OCI-LY3 (cell line): ENCODE measurements at regions not wholly inside any gene's neighbourhood (a gene's known extent, or its start where the extent isn't known, plus 50 kb on each side); places are given as distances from the start of the nearest gene placed in this dataset.
"Not testable (repeated sequence)": the region's sequence is repeated elsewhere in the genome, so short reads cannot be mapped to it uniquely, and the experiment has no call there.

Experiments
- H2AFZ ChIP-seq: fragments of 200-600, 300-600 bp; shearing (Covaris generic); 2 replicates; pipeline ENCODE4 v1.6.0; 2014; ENCODE audit warnings: antibody characterized with exemption, low read depth, low read length
- H3K27ac ChIP-seq: fragments of 200-600, 300-600 bp; sonication (generic); 2 replicates; pipeline ENCODE4 v1.5.1; 2014; ENCODE audit warnings: mild to moderate bottlenecking, low read length, moderate library complexity, mixed read lengths
- H3K27me3 ChIP-seq: fragments of 200-600, 300-600 bp; sonication (generic); 2 replicates; pipeline ENCODE4 v1.6.1; 2014; ENCODE audit warnings: low read depth, low read length, mixed read lengths
- H3K36me3 ChIP-seq: fragments of 200-600, 300-600 bp; sonication (generic); replicated peaks from 2 replicates; pipeline ENCODE3; 2014; ENCODE audit warnings: low read depth, low read length, mixed read lengths
- H3K4me1 ChIP-seq: fragments of 300-600, 200-600 bp; sonication (generic); 2 replicates; pipeline ENCODE4 v1.6.1; 2014; ENCODE audit warnings: low read length, mixed read lengths
- H3K4me2 ChIP-seq: fragments of 200-600, 300-600 bp; sonication (generic); 2 replicates; pipeline ENCODE4 v1.6.1; 2014; ENCODE audit warnings: low read length, mixed read lengths
- H3K4me3 ChIP-seq: fragments of 300-600, 200-600 bp; sonication (generic); 2 replicates; pipeline ENCODE4 v1.5.1; 2014; ENCODE audit warnings: antibody characterized with exemption, mild to moderate bottlenecking, low read length, moderate library complexity
- H3K79me2 ChIP-seq: fragments of 300-600, 200-600 bp; shearing (Covaris generic); 2 replicates; pipeline ENCODE4 v1.6.1; 2014; ENCODE audit warnings: mild to moderate bottlenecking, low read length, mixed read lengths
- H3K9ac ChIP-seq: fragments of 300-600, 200-600 bp; shearing (Covaris generic); 2 replicates; pipeline ENCODE4 v1.6.0; 2014; ENCODE audit warnings: mild to moderate bottlenecking, low read length, moderate library complexity
- H3K9me3 ChIP-seq: fragments of 200-600, 300-600 bp; shearing (Covaris generic); 2 replicates; pipeline ENCODE4 v1.6.1; 2014; ENCODE audit warnings: low read length, mixed read lengths; ENCODE audit not compliant: insufficient read depth
- H4K20me1 ChIP-seq: fragments of 200-600, 300-600 bp; sonication (generic); 2 replicates; pipeline ENCODE4 v1.6.1; 2016; ENCODE audit warnings: low read length, mixed read lengths; ENCODE audit not compliant: insufficient read depth
- EZH2phosphoT487 ChIP-seq: fragments of 200-600 bp; shearing (Covaris generic); IDR thresholded peaks from 2 replicates; pipeline ENCODE4 v1.6.1; 2018; ENCODE audit warnings: antibody characterized with exemption, mixed run types, low read depth
- TF ChIP-seq, protein P1 (sequence below): fragments of 200-600, 300-600 bp; sonication (generic); IDR thresholded peaks from 2 replicates; pipeline ENCODE4 v1.5.1; 2014; ENCODE audit warnings: antibody characterized with exemption, low read length, low read depth

DNA sequence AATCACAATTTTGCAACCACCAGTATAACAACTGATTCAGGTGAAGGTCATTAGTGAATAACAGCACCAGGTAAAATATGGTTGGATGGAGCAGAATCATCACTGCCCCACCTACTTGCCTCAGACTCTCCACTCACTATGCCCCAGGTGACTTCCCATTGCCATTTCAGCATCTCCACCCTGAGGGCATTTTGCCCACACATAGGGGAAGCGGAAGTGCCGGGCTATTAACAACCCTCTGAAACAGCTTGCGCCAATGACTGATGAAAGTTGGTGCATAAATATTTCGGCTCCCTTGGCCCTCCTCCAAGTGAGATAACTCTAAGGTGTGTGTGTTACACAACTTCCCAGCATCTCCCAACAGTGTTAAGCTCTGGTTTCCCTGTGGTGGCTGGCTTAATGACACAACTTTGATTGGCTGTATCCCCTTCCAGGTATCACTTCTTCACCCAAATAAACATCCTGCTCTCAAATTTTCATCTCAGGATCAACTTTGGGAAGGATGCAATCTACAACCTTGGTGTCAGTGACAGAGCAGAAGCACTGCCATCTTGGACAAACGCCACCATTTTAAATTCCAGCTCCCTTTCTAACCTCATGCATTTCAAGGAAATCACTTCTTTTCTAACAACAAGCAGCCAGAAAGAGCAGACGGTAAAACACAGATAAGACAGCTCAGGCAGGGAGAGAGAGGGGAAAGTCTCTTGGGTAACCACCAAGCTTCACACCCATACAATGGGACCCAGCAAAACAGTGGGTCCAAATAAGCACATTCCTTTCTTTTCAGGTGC, 73.6 kb upstream of the PPP2R5C start:
- no peaks in the 10 kb centered on the region for H4K20me1 ChIP-seq
- no peaks in the 10 kb centered on the region for H3K27me3 ChIP-seq

DNA sequence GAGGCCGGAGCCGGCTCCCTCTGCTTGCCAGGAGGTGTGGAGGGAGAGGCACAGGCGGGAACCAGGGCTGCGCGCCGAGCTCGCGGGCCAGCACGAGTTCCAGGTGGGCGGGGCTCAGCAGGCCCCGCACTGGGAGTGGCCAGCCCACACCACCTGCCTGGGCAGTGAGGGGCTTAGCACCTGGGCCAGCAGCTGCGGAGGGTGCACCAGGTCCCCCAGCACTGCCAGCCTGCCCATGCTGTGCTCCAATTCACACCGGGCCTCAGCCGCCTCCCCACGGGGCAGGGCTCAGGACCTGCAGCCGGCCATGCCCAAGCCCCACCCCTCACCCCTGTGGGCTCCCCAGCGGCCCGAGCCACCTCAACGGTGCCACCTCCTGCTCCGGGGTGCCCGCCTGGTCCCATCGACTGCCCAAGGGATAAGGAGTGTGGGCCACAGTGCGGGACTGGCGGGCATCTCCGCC, 72.4 kb upstream of the PPP2R5C start:
- H2AFZ ChIP-seq: no peak overlapping the region
- H4K20me1 ChIP-seq: no peaks in the 10 kb centered on the region
- no peaks in the 10 kb centered on the region for H3K9me3 ChIP-seq
- H3K4me1 ChIP-seq: no peaks in the 10 kb centered on the region
- no peak overlapping the region for H3K9ac ChIP-seq
- no peak overlapping the region for H3K4me2 ChIP-seq
- H3K4me3 ChIP-seq: no peak overlapping the region
- TF ChIP-seq, protein P1, sequence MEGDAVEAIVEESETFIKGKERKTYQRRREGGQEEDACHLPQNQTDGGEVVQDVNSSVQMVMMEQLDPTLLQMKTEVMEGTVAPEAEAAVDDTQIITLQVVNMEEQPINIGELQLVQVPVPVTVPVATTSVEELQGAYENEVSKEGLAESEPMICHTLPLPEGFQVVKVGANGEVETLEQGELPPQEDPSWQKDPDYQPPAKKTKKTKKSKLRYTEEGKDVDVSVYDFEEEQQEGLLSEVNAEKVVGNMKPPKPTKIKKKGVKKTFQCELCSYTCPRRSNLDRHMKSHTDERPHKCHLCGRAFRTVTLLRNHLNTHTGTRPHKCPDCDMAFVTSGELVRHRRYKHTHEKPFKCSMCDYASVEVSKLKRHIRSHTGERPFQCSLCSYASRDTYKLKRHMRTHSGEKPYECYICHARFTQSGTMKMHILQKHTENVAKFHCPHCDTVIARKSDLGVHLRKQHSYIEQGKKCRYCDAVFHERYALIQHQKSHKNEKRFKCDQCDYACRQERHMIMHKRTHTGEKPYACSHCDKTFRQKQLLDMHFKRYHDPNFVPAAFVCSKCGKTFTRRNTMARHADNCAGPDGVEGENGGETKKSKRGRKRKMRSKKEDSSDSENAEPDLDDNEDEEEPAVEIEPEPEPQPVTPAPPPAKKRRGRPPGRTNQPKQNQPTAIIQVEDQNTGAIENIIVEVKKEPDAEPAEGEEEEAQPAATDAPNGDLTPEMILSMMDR: no peak
- no peak for TF ChIP-seq EZH2phosphoT487
- H3K36me3 ChIP-seq: no peaks in the 10 kb centered on the region
- no peaks in the 10 kb centered on the region for H3K27me3 ChIP-seq
- no peak overlapping the region for H3K27ac ChIP-seq
- no peaks in the 10 kb centered on the region for H3K79me2 ChIP-seq

More for the DNA sequence above, 73.6 kb upstream of the PPP2R5C start:
- H3K4me2 ChIP-seq: no peak overlapping the region
- H3K9me3 ChIP-seq: no peaks in the 10 kb centered on the region
- no peaks in the 10 kb centered on the region for H3K36me3 ChIP-seq
- no peak overlapping the region for H3K4me3 ChIP-seq
- no peak overlapping the region for H3K9ac ChIP-seq
- H2AFZ ChIP-seq: peak overlapping the region; percentile 33; the same call in 1 of the 2 replicates
- no peaks in the 10 kb centered on the region for H3K4me1 ChIP-seq
- no peaks in the 10 kb centered on the region for H3K79me2 ChIP-seq
- TF ChIP-seq EZH2phosphoT487: no peak
- TF ChIP-seq, protein P1: no peak
- H3K27ac ChIP-seq: no peak overlapping the region

DNA sequence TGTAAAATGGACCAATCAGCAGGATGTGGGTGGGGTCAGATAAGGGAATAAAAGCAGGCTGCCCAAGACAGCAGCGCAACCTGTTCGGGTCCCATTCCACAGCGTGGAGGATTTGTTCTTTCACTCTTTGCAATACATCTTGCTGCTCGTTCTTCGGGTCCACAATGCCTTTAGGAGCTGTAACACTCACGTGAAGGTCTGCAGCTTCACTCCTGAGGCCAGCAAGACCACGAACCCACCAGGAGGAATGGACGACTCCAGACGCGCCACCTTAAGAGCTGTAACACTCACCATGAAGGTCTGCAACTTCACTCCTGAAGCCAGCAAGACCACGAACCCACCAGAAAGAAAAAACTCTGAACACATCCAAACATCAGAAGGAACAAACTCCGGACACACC, 71.5 kb upstream of the PPP2R5C start:
- not testable (repeated sequence) for H3K79me2 ChIP-seq, H3K9ac ChIP-seq, H4K20me1 ChIP-seq, H3K4me3 ChIP-seq, H3K27ac ChIP-seq, H3K4me2 ChIP-seq, H2AFZ ChIP-seq, H3K4me1 ChIP-seq, H3K36me3 ChIP-seq, H3K27me3 ChIP-seq, H3K9me3 ChIP-seq

DNA sequence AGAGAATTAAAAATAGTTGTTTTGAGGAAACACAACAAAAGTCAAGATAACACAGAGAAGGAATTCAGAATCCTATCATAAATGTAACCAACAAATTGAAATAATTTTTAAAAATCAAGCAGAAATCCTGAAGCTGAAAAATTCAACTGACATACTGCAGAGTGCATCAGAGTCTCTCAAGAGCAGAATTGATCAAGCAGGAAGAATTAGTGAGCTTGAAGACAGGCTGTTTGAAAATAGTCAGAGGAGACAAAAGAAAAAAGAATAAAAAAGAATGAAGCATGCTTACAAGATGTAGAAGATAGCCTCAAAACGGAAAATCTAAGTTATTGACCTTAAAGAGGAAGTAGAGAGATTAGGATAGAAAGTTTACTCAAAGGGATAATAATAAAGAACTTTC, 65.8 kb upstream of the PPP2R5C start:
- Histone ChIP-seq H3K27me3 (peaks cover 20% of the 10 kb centered on the region), H3K4me2 (no peak overlapping the region), H3K36me3 (no peaks in the 10 kb centered on the region), H3K4me3 (no peak overlapping the region), H3K79me2 (no peaks in the 10 kb centered on the region), H3K9me3 (peaks cover 3% of the 10 kb centered on the region; the same call in 1 of the 2 replicates), H3K4me1 (no peaks in the 10 kb centered on the region), H4K20me1 (no peaks in the 10 kb centered on the region), H3K9ac (no peak overlapping the region), H2AFZ (no peak overlapping the region), H3K27ac (no peak overlapping the region)
- TF ChIP-seq EZH2phosphoT487: no peak
- TF ChIP-seq, protein P1: no peak
